Keratinocyte (primary cell): ENCODE measurements at regions not wholly inside any gene's neighbourhood (a gene's known extent, or its start where the extent isn't known, plus 50 kb on each side); places are given as distances from the start of the nearest gene placed in this dataset.

Experiments used
- EZH2 ChIP-seq: IDR thresholded peaks from one replicate; pipeline ENCODE4 v1.6.1; 2012; ENCODE audit warnings: inconsistent platforms, mild to moderate bottlenecking, low read length, moderate library complexity
- TF ChIP-seq, protein P1 (sequence below), 3 experiments: IDR thresholded peaks in 1 of 3; conservative IDR thresholded peaks in 1 of 3; optimal IDR thresholded peaks in 1 of 3; 2 replicates in 2 of 3; 3 replicates in 1 of 3; pipeline versions ENCODE3 to v1.5.1; 2011; ENCODE audit warnings: low read length in 3 of 3, mild to moderate bottlenecking in 3 of 3, moderate library complexity in 2 of 3, control low read depth in 1 of 3, inconsistent platforms in 1 of 3; ENCODE audit not compliant: insufficient read depth in 2 of 3; ENCODE audit errors: extremely low read depth in 1 of 3

DNA sequence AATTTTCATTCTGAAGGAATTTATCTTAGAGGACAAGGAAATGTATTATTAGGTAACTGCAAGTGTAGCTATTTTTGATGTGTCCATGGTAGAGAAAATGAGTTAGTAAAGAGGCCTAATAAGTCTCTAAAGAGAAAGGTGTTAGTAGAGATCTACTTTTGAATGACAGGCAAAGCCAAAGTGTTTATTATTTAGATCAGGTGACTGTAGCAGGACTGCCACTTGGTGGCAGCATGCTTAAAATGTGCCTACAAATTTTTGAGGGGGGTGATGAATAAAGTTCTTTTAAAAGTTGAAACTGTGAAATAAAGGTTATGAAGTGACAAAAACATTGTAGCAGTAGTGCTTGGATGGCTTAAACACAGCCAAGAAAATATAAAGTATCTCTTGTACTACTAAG lies 421.5 kb upstream of the MEIS1 start:
- TF ChIP-seq, protein P1, sequence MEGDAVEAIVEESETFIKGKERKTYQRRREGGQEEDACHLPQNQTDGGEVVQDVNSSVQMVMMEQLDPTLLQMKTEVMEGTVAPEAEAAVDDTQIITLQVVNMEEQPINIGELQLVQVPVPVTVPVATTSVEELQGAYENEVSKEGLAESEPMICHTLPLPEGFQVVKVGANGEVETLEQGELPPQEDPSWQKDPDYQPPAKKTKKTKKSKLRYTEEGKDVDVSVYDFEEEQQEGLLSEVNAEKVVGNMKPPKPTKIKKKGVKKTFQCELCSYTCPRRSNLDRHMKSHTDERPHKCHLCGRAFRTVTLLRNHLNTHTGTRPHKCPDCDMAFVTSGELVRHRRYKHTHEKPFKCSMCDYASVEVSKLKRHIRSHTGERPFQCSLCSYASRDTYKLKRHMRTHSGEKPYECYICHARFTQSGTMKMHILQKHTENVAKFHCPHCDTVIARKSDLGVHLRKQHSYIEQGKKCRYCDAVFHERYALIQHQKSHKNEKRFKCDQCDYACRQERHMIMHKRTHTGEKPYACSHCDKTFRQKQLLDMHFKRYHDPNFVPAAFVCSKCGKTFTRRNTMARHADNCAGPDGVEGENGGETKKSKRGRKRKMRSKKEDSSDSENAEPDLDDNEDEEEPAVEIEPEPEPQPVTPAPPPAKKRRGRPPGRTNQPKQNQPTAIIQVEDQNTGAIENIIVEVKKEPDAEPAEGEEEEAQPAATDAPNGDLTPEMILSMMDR (optimal IDR thresholded peaks at IDR 0.05 in 1 of 3, IDR thresholded peaks at IDR 0.05 in 1 of 3, conservative IDR thresholded peaks at IDR 0.05 in 1 of 3; ENCODE audit: extremely low read depth in 1 of 3, insufficient read depth in 2 of 3, low read length in 3 of 3): peak in 2 of 3 experiments; percentile 3 to 5
- TF ChIP-seq EZH2: no peak
